ENCODE measurements at regions not wholly inside any gene's neighbourhood (a gene's known extent, or its start where the extent isn't known, plus 50 kb on each side); places are given as distances from the start of the nearest gene placed in this dataset.

GRCh38 chr2:71787108-71787415, 333.7 kb downstream of the DYSF start:
- DNase-seq = no peak

GRCh38 chr2:71786291-71787107, 333.1 kb downstream of the DYSF start:
- no peak for DNase-seq

GRCh38 chr2:71785516-71785981, 332.2 kb downstream of the DYSF start:
- DNase-seq = no peak

- DNase-seq = peak; percentile 84
Measured at GRCh38 chr2:71784734-71785511, 331.6 kb downstream of the DYSF start.

- no peak for DNase-seq
Measured at GRCh38 chr2:71783815-71784214, 330.5 kb downstream of the DYSF start.

GRCh38 chr2:71783215-71783614, 329.9 kb downstream of the DYSF start:
- peak; percentile 79 for DNase-seq

GRCh38 chr2:71782323-71782722, 329.0 kb downstream of the DYSF start:
- DNase-seq = no peak

GRCh38 chr2:71781695-71782228, 328.4 kb downstream of the DYSF start:
- DNase-seq = no peak

GRCh38 chr2:71780162-71780561, 326.8 kb downstream of the DYSF start:
- no peak for DNase-seq

GRCh38 chr2:71779774-71780105, 326.4 kb downstream of the DYSF start:
- no peak for DNase-seq

- peak; percentile 88 for DNase-seq
Measured at GRCh38 chr2:71778936-71779773, 325.8 kb downstream of the DYSF start.

GRCh38 chr2:71778514-71778913, 325.2 kb downstream of the DYSF start:
- no peak for DNase-seq

- DNase-seq = no peak
Measured at GRCh38 chr2:71777946-71778345, 324.6 kb downstream of the DYSF start.

GRCh38 chr2:71776227-71776626, 322.9 kb downstream of the DYSF start:
- no peak for DNase-seq

GRCh38 chr2:71773218-71773617, 319.9 kb downstream of the DYSF start:
- DNase-seq = no peak

GRCh38 chr2:71772510-71773172, 319.3 kb downstream of the DYSF start:
- DNase-seq = no peak

GRCh38 chr2:71767663-71768062, 314.3 kb downstream of the DYSF start:
- DNase-seq = no peak

GRCh38 chr2:71759060-71759459, 305.7 kb downstream of the DYSF start:
- DNase-seq = peak; percentile 80

GRCh38 chr2:71757351-71757750, 304.0 kb downstream of the DYSF start:
- DNase-seq = no peak

GRCh38 chr2:71756280-71756906, 303.0 kb downstream of the DYSF start:
- peak; percentile 72 for DNase-seq

GRCh38 chr2:71751590-71751989, 298.2 kb downstream of the DYSF start:
- no peak for DNase-seq

- peak; percentile 80 for DNase-seq
Measured at GRCh38 chr2:71749671-71750101, 296.3 kb downstream of the DYSF start.

All from fibroblast of skin of right biceps (primary cell).